ENCODE measurements at regions not wholly inside any gene's neighbourhood (a gene's known extent, or its start where the extent isn't known, plus 50 kb on each side); places are given as distances from the start of the nearest gene placed in this dataset. TPM values are rescaled to one million over a fixed set of nuclear protein-coding genes. Genes with fewer than 3 reads are reported as not detected.

GRCh38 chr1:147491098-147491497 lies 50.2 kb upstream of the BCL9 start:
- H4K20me1 ChIP-seq (replicated peaks; ENCODE audit: insufficient read depth), result no peaks in the 10 kb centered on the region
- H3K9me2 ChIP-seq (ENCODE audit: insufficient read depth), result no peaks in the 10 kb centered on the region
- no peak overlapping the region for H3K4me2 ChIP-seq
- TF ChIP-seq CTCF (conservative IDR thresholded peaks at IDR 0.05; ENCODE audit: low read depth in 2 of 2) (0 out of 4 replicates have a peak, but pooled peaks of 1 of the 2 experiments have one; percentile 2), JUNB (IDR thresholded peaks at IDR 0.05; ENCODE audit: unreplicated experiment) (no peak)
- H3K27me3 ChIP-seq (ENCODE audit: insufficient read depth), result no peaks in the 10 kb centered on the region
- Mint-ChIP-seq H3K27ac (no peak overlapping the region), H3K27me3 (ENCODE audit: insufficient read depth, low read depth, poor library complexity) (peaks cover 3% of the 10 kb centered on the region), H3K4me1 (no peaks in the 10 kb centered on the region), H3K4me3 (no peak overlapping the region), H3K9me3 (no peaks in the 10 kb centered on the region), H3K36me3 (ENCODE audit: low read depth) (no peaks in the 10 kb centered on the region)
- H3K36me3 ChIP-seq (ENCODE audit: insufficient read depth), result no peaks in the 10 kb centered on the region
- H3K79me2 ChIP-seq (replicated peaks; ENCODE audit: insufficient read depth), result no peaks in the 10 kb centered on the region
- peak overlapping the region; percentile 44; the same call in 1 of the 2 replicates for H2AFZ ChIP-seq
- no peak for DNase-seq (ENCODE audit: low spot score)
- H3K4me1 ChIP-seq (ENCODE audit: insufficient read depth), result no peaks in the 10 kb centered on the region
- peak; percentile 25; the same call in 2 of the 3 replicates for ATAC-seq
- H3K27ac ChIP-seq (ENCODE audit: low read depth), result no peak overlapping the region
- H3F3A ChIP-seq (replicated peaks; ENCODE audit: low read depth), result no peaks in the 10 kb centered on the region
- no peak overlapping the region for H3K4me3 ChIP-seq

Small RNA genes in the stretch of these regions (small RNA-seq; reads per million reads assigned to genes)
- not detected for gene RF00019 (ENCODE audit: low replicate concordance)

All from GM23338 (cell line).